HepG2 (cell line): ENCODE measurements at regions not wholly inside any gene's neighbourhood (a gene's known extent, or its start where the extent isn't known, plus 50 kb on each side); places are given as distances from the start of the nearest gene placed in this dataset.

ENCODE experiments used
- ATAC-seq: fragments of 200-7000 bp; cut with Tn5 transposase; 3 replicates; pipeline ENCODE4 v1.9.1; 2020; ENCODE audit warnings: mild to moderate bottlenecking, moderate library complexity
- BruUV-seq: library from RNA; stranded (reverse); fragments of 400-500 nt; replicated peaks from 2 replicates; lab custom pipeline; 2021; lab: Mats Ljungman, UMichigan
- CTCF ChIA-PET: fragments of 300-600 bp; formaldehyde crosslinking; extraction: SDS; loops from one replicate; lab custom pipeline; 2021; ENCODE audit warnings: low total read pairs, inconsistent platforms, low intra/inter-chr PET ratio; lab: Yijun Ruan, JAX
- POLR2A ChIA-PET: fragments of 350-600 bp; sonication (Branson Sonifier 250); formaldehyde crosslinking; loops from one replicate; lab custom pipeline; 2020; ENCODE audit warnings: antibody characterized with exemption, inconsistent platforms; lab: Yijun Ruan, JAX
- DNase-seq: peaks from one replicate; pipeline ENCODE4 v3.0.0-alpha.2; 2015; ENCODE audit warnings: low spot score
- FAIRE-seq: peaks from 3 replicates; lab custom pipeline; 2011; peaks lifted over from hg19 to GRCh38; lab: Jason Lieb, UNC
- H2AFZ ChIP-seq: one replicate; pipeline ENCODE4 v1.6.1; 2011; ENCODE audit warnings: low read length, inconsistent platforms
- H3K27ac ChIP-seq: fragments of 300-600 bp; 3 replicates; pipeline ENCODE4 v1.8.0; 2011; ENCODE audit warnings: mixed run types, mild to moderate bottlenecking, mixed read lengths, low read length, inconsistent platforms; ENCODE audit not compliant: insufficient read depth; ENCODE audit errors: extremely low read length
- H3K27me3 ChIP-seq, 2 experiments: fragments of 200-600 bp in 1 of 2; 2 replicates in 1 of 2; 3 replicates in 1 of 2; pipeline versions ENCODE4 v1.6.0 to v1.8.0; 2011; ENCODE audit warnings: low read length in 2 of 2, mild to moderate bottlenecking in 2 of 2, moderate library complexity in 2 of 2, inconsistent platforms in 1 of 2; ENCODE audit not compliant: insufficient read depth in 2 of 2, control insufficient read depth in 1 of 2
- H3K36me3 ChIP-seq, 2 experiments: fragments of 200-600 bp in 1 of 2; replicated peaks in 1 of 2; 2 replicates in 1 of 2; 3 replicates in 1 of 2; pipeline versions ENCODE4 v1.5.1 to v1.8.0; 2011; ENCODE audit warnings: low read length in 2 of 2, inconsistent platforms in 1 of 2; ENCODE audit not compliant: insufficient read depth in 2 of 2, control insufficient read depth in 1 of 2
- H3K4me1 ChIP-seq: 2 replicates; pipeline ENCODE4 v1.5.1; 2012; ENCODE audit warnings: low read length, inconsistent platforms; ENCODE audit not compliant: insufficient read depth
- H3K4me2 ChIP-seq: 2 replicates; pipeline ENCODE4 v1.6.0; 2011; ENCODE audit warnings: low read depth, low read length, inconsistent platforms
- H3K4me3 ChIP-seq, 3 experiments: fragments of 200-600 bp in 1 of 3; sonication (generic), shearing (Covaris generic) in 1 of 3; replicated peaks in 1 of 3; 2 replicates each; pipeline ENCODE4 v1.5.1; 2011 to 2016; ENCODE audit warnings: low read length in 3 of 3, inconsistent platforms in 2 of 3, low read depth in 2 of 3, mild to moderate bottlenecking in 2 of 3, control low read depth in 1 of 3, mixed read lengths in 1 of 3; ENCODE audit not compliant: insufficient read depth in 1 of 3
- H3K79me2 ChIP-seq: one replicate; pipeline ENCODE4 v1.6.1; 2011; ENCODE audit warnings: low read length, inconsistent platforms; ENCODE audit not compliant: insufficient read depth
- H3K9ac ChIP-seq: 2 replicates; pipeline ENCODE4 v1.6.0; 2011; ENCODE audit warnings: mild to moderate bottlenecking, low read depth, low read length, inconsistent platforms; ENCODE audit not compliant: insufficient read depth
- H3K9me3 ChIP-seq: 2 replicates; pipeline ENCODE4 v1.5.1; 2012; ENCODE audit warnings: mild to moderate bottlenecking, low read length
- H4K20me1 ChIP-seq: 2 replicates; pipeline ENCODE4 v1.6.0; 2011; ENCODE audit warnings: inconsistent platforms, mild to moderate bottlenecking, low read length, moderate library complexity; ENCODE audit not compliant: insufficient read depth
- ADNP ChIP-seq: sonication (generic); formaldehyde crosslinking; IDR thresholded peaks from 2 replicates; pipeline ENCODE4 v1.4.0; 2020; ENCODE audit warnings: missing genetic modification reagents
- ATRX ChIP-seq: sonication (generic); formaldehyde crosslinking; IDR thresholded peaks from 2 replicates; pipeline ENCODE4 v1.4.0; 2020; ENCODE audit warnings: missing genetic modification reagents, borderline replicate concordance
- CCDC6 ChIP-seq: sonication (generic); formaldehyde crosslinking; IDR thresholded peaks from 2 replicates; pipeline ENCODE4 v1.8.1; 2022; ENCODE audit warnings: mild to moderate bottlenecking, missing genetic modification reagents, moderate library complexity
- KDM5B ChIP-seq: sonication (generic); formaldehyde crosslinking; IDR thresholded peaks from 2 replicates; pipeline ENCODE4 v1.4.0; 2020; ENCODE audit warnings: missing genetic modification reagents, mild to moderate bottlenecking, borderline replicate concordance
- NR1H2 ChIP-seq: sonication (generic); formaldehyde crosslinking; IDR thresholded peaks from 2 replicates; pipeline ENCODE4 v1.8.1; 2022; ENCODE audit warnings: low read depth, missing genetic modification reagents, borderline replicate concordance
- PATZ1 ChIP-seq: sonication (generic); formaldehyde crosslinking; IDR thresholded peaks from 2 replicates; pipeline ENCODE4 v1.4.0; 2020; ENCODE audit warnings: missing genetic modification reagents
- RNF2 ChIP-seq: fragments of 450-650 bp; conservative IDR thresholded peaks from 2 replicates; pipeline ENCODE4 v1.6.1; 2016; ENCODE audit warnings: low read depth
- SP2 ChIP-seq: sonication (generic); formaldehyde crosslinking; IDR thresholded peaks from 2 replicates; pipeline ENCODE4 v1.5.1; 2020; ENCODE audit warnings: mild to moderate bottlenecking, missing genetic modification reagents
- SRSF9 ChIP-seq: fragments of 200-400 bp; formaldehyde crosslinking; IDR thresholded peaks from 2 replicates; pipeline ENCODE4 v1.6.1; 2018; ENCODE audit warnings: borderline replicate concordance, mild to moderate bottlenecking, low read depth, low read length; ENCODE audit not compliant: insufficient read depth, poor library complexity, severe bottlenecking
- TFDP1 ChIP-seq: IDR thresholded peaks from 2 replicates; pipeline ENCODE4 v1.6.1; 2016; ENCODE audit warnings: missing compliant biosample characterization, missing genetic modification reagents, borderline replicate concordance
- TGIF2 ChIP-seq: IDR thresholded peaks from 2 replicates; pipeline ENCODE4 v1.6.1; 2016; ENCODE audit warnings: control low read depth, missing compliant biosample characterization
- TRIM22 ChIP-seq: fragments of 450-650 bp; IDR thresholded peaks from 2 replicates; pipeline ENCODE4 v1.6.1; 2017
- ZBTB1 ChIP-seq: sonication (generic); formaldehyde crosslinking; IDR thresholded peaks from 2 replicates; pipeline ENCODE4 v1.4.0; 2020; ENCODE audit warnings: missing genetic modification reagents, borderline replicate concordance
- ZNF292 ChIP-seq: sonication (generic); formaldehyde crosslinking; IDR thresholded peaks from 2 replicates; pipeline ENCODE4 v1.8.1; 2022; ENCODE audit warnings: mild to moderate bottlenecking, low read depth, missing genetic modification reagents, borderline replicate concordance
- ZNF549 ChIP-seq: sonication (generic); formaldehyde crosslinking; IDR thresholded peaks from 2 replicates; pipeline ENCODE4 v1.5.0; 2020; ENCODE audit warnings: missing genetic modification reagents
- ZNF839 ChIP-seq: sonication (generic); formaldehyde crosslinking; IDR thresholded peaks from 2 replicates; pipeline ENCODE4 v1.4.0; 2020; ENCODE audit warnings: missing genetic modification reagents, mild to moderate bottlenecking, borderline replicate concordance
- ZXDC ChIP-seq: sonication (generic); formaldehyde crosslinking; IDR thresholded peaks from 2 replicates; pipeline ENCODE4 v1.5.0; 2020; ENCODE audit warnings: mild to moderate bottlenecking, missing genetic modification reagents
- WGBS: methylation state at CpG from one replicate; pipeline ENCODE4 v1.1.6; 2017; ENCODE audit warnings: low lambda C conversion rate; 5-methylcytosine and 5-hydroxymethylcytosine counted together
- in situ Hi-C: cut with HindIII; loops from 2 replicates; pipeline ENCODE4 v1.10.0; 2017; ENCODE audit warnings: low pct_unique_long_range_greater_than_20kb; ENCODE audit not compliant: extremely low pct_ligation_motif_present
- intact Hi-C: fragments of 100-400 bp; cut with micrococcal nuclease; formaldehyde crosslinking; loops from one replicate; pipeline ENCODE4 v1.10.0; 2022; ENCODE audit not compliant: unreplicated experiment

- Histone ChIP-seq H3K36me3 (no peaks in the 10 kb centered on the region), H3K27me3 (no peaks in the 10 kb centered on the region; a peak in 1 of 5 replicates), H3K4me1 (no peaks in the 10 kb centered on the region), H3K9ac (no peak overlapping the region), H3K79me2 (no peaks in the 10 kb centered on the region), H3K4me2 (no peak overlapping the region), H3K27ac (no peak overlapping the region), H3K9me3 (peaks cover 11% of the 10 kb centered on the region), H3K4me3 (no peak overlapping the region), H2AFZ (no peak overlapping the region), H4K20me1 (no peaks in the 10 kb centered on the region)
- FAIRE-seq (no peak), DNase-seq (no peak), ATAC-seq (no peak)
- 61% methylated on average over 3 of the region's 3 CpGs for WGBS
- POLR2A ChIA-PET, result no interaction called here
- no TSS peak for BruUV-seq
- CTCF ChIA-PET, result no interaction called here
- no peak for TF ChIP-seq SRSF9
- no peak for TF ChIP-seq NR1H2 (CRISPR knock-in tag)
- no peak for TF ChIP-seq ZNF839 (CRISPR knock-in tag)
- no peak for TF ChIP-seq ADNP
- no peak for TF ChIP-seq CCDC6 (CRISPR knock-in tag)
- no peak for TF ChIP-seq ZNF292
- no peak for TF ChIP-seq SP2 (CRISPR knock-in tag)
- TF ChIP-seq RNF2, result no peak
- TF ChIP-seq ZNF549, result no peak
- no peak for TF ChIP-seq TRIM22
- no peak for TF ChIP-seq TGIF2 (CRISPR knock-in tag)
- TF ChIP-seq TFDP1, result no peak
- TF ChIP-seq ZBTB1 (CRISPR knock-in tag), result no peak
- TF ChIP-seq PATZ1 (CRISPR knock-in tag), result no peak
- no peak for TF ChIP-seq KDM5B (CRISPR knock-in tag)
- TF ChIP-seq ATRX (CRISPR knock-in tag), result no peak
- TF ChIP-seq ZXDC (CRISPR knock-in tag), result no peak
- in situ Hi-C loops, result no loop called here
- intact Hi-C loops, result no loop called here
These were observed 96.8 kb downstream of the ELAPOR2 start for GRCh38 chr7:86962623-86963022.
